IMR-90 (cell line): ENCODE measurements at regions not wholly inside any gene's neighbourhood (a gene's known extent, or its start where the extent isn't known, plus 50 kb on each side); places are given as distances from the start of the nearest gene placed in this dataset.

ENCODE experiments used
- ATAC-seq: fragments of 200-7000 bp; cut with Tn5 transposase; 2 replicates; pipeline ENCODE4 v1.9.1; 2020; ENCODE audit warnings: low read depth, mild to moderate bottlenecking, moderate library complexity
- BruUV-seq: library from RNA; stranded (reverse); fragments of 400-500 nt; replicated peaks from 2 replicates; lab custom pipeline; 2021; lab: Mats Ljungman, UMichigan
- CTCF ChIA-PET: fragments of 300-600 bp; formaldehyde crosslinking; extraction: SDS; loops from one replicate; lab custom pipeline; 2021; ENCODE audit warnings: antibody characterized with exemption; lab: Yijun Ruan, JAX
- POLR2A ChIA-PET: fragments of 300-600 bp; sonication (Branson Sonifier 250); formaldehyde crosslinking; loops from one replicate; lab custom pipeline; 2022; ENCODE audit warnings: antibody characterized with exemption; ENCODE audit not compliant: unreplicated experiment; lab: Charles Lee
- DNase-seq: peaks from one replicate; pipeline ENCODE4 v3.0.0; 2013
- H2AFZ ChIP-seq: replicated peaks from 2 replicates; pipeline ENCODE3; 2013; ENCODE audit warnings: low read length, mild to moderate bottlenecking; ENCODE audit not compliant: poor library complexity
- H2AK5ac ChIP-seq: 2 replicates; pipeline ENCODE4 v1.6.1; 2013; ENCODE audit warnings: low read depth, low read length, inconsistent platforms
- H2AK9ac ChIP-seq: replicated peaks from 2 replicates; pipeline ENCODE3; 2013; ENCODE audit warnings: mild to moderate bottlenecking, low read depth, low read length, moderate library complexity; ENCODE audit not compliant: poor library complexity
- H2BK120ac ChIP-seq: 2 replicates; pipeline ENCODE4 v1.6.1; 2013; ENCODE audit warnings: low read depth, low read length, inconsistent platforms
- H2BK15ac ChIP-seq: 3 replicates; pipeline ENCODE4 v1.6.1; 2013; ENCODE audit warnings: low read depth, low read length, inconsistent platforms
- H2BK20ac ChIP-seq: 2 replicates; pipeline ENCODE4 v1.6.1; 2013; ENCODE audit warnings: low read depth, mild to moderate bottlenecking, inconsistent platforms, low read length, moderate library complexity
- H2BK5ac ChIP-seq: 2 replicates; pipeline ENCODE4 v1.6.1; 2013; ENCODE audit warnings: mild to moderate bottlenecking, low read depth, low read length, inconsistent platforms; ENCODE audit not compliant: poor library complexity, severe bottlenecking
- H3K14ac ChIP-seq: replicated peaks from 2 replicates; pipeline ENCODE4 v1.6.1; 2013; ENCODE audit warnings: low read depth, low read length, inconsistent platforms
- H3K18ac ChIP-seq: 2 replicates; pipeline ENCODE4 v1.6.1; 2013; ENCODE audit warnings: low read depth, low read length, control low read depth
- H3K23ac ChIP-seq: 2 replicates; pipeline ENCODE4 v1.6.1; 2013; ENCODE audit warnings: low read depth, low read length, inconsistent platforms
- H3K27ac ChIP-seq: 2 replicates; pipeline ENCODE4 v1.5.1; 2013; ENCODE audit warnings: mild to moderate bottlenecking, control low read depth, low read length; ENCODE audit not compliant: insufficient read depth
- H3K27me3 ChIP-seq: 2 replicates; pipeline ENCODE4 v1.6.1; 2013; ENCODE audit warnings: low read length; ENCODE audit not compliant: control insufficient read depth, insufficient read depth
- H3K36me3 ChIP-seq: 2 replicates; pipeline ENCODE4 v1.6.1; 2013; ENCODE audit warnings: low read length, mixed read lengths; ENCODE audit not compliant: control insufficient read depth, insufficient read depth
- H3K4ac ChIP-seq: 2 replicates; pipeline ENCODE4 v1.6.1; 2013; ENCODE audit warnings: low read depth, low read length, inconsistent platforms
- H3K4me1 ChIP-seq: 2 replicates; pipeline ENCODE4 v1.6.1; 2013; ENCODE audit warnings: low read length, mixed read lengths; ENCODE audit not compliant: control insufficient read depth, insufficient read depth
- H3K4me2 ChIP-seq: 2 replicates; pipeline ENCODE4 v1.6.1; 2013; ENCODE audit warnings: low read depth, mild to moderate bottlenecking, control low read depth, low read length, moderate library complexity
- H3K4me3 ChIP-seq: 2 replicates; pipeline ENCODE4 v1.5.1; 2013; ENCODE audit warnings: low read depth, mild to moderate bottlenecking, control low read depth, low read length, moderate library complexity; ENCODE audit not compliant: insufficient read depth
- H3K56ac ChIP-seq: 2 replicates; pipeline ENCODE4 v1.6.1; 2013; ENCODE audit warnings: low read length, inconsistent platforms; ENCODE audit not compliant: insufficient read depth; ENCODE audit errors: extremely low read depth
- H3K79me1 ChIP-seq, 2 experiments: 2 replicates each; pipeline ENCODE4 v1.6.1; 2013; ENCODE audit warnings: low read length in 2 of 2, inconsistent platforms in 1 of 2, low read depth in 1 of 2
- H3K9ac ChIP-seq: 2 replicates; pipeline ENCODE4 v1.6.1; 2013; ENCODE audit warnings: low read depth, low read length, control low read depth
- H3K9me1 ChIP-seq: 2 replicates; pipeline ENCODE4 v1.6.1; 2013; ENCODE audit warnings: low read length, inconsistent platforms; ENCODE audit not compliant: insufficient read depth
- H3K9me3 ChIP-seq: 2 replicates; pipeline ENCODE4 v1.6.1; 2013; ENCODE audit warnings: low read length; ENCODE audit not compliant: control insufficient read depth, insufficient read depth
- H4K20me1 ChIP-seq: 2 replicates; pipeline ENCODE4 v1.6.1; 2013; ENCODE audit warnings: low read length, inconsistent platforms; ENCODE audit not compliant: insufficient read depth
- H4K5ac ChIP-seq: 2 replicates; pipeline ENCODE4 v1.6.1; 2013; ENCODE audit warnings: mild to moderate bottlenecking, low read depth, low read length, control low read depth
- H4K8ac ChIP-seq, 2 experiments: 2 replicates each; pipeline ENCODE4 v1.6.1; 2013; ENCODE audit warnings: low read depth in 2 of 2, low read length in 2 of 2, control low read depth in 1 of 2, inconsistent platforms in 1 of 2
- H4K91ac ChIP-seq: 2 replicates; pipeline ENCODE4 v1.6.1; 2013; ENCODE audit warnings: low read depth, low read length, inconsistent platforms; ENCODE audit not compliant: insufficient read depth
- BHLHE40 ChIP-seq: fragments of 150-350 bp; IDR thresholded peaks from 2 replicates; pipeline ENCODE4 v1.6.1; 2016; ENCODE audit warnings: mild to moderate bottlenecking, low read depth, low read length
- POLR2A ChIP-seq: IDR thresholded peaks from 2 replicates; pipeline ENCODE4 v1.6.1; 2012; ENCODE audit warnings: mild to moderate bottlenecking, low read depth, low read length
- RCOR1 ChIP-seq: IDR thresholded peaks from 2 replicates; pipeline ENCODE4 v1.6.1; 2012; ENCODE audit warnings: mild to moderate bottlenecking, low read length, improper control_type of control experiment; ENCODE audit not compliant: insufficient replicate concordance
- RFX5 ChIP-seq: IDR thresholded peaks from 2 replicates; pipeline ENCODE4 v1.8.0; 2012; ENCODE audit warnings: low read depth, mild to moderate bottlenecking, low read length, moderate library complexity
- WGBS, 2 experiments: methylation state at CpG; one replicate each; pipeline versions ENCODE4 v1.1.5 to v1.1.7; 2013; ENCODE audit warnings: missing lambda C conversion rate in 2 of 2; ENCODE audit not compliant: insufficient read length in 1 of 2; ENCODE audit errors: extremely low coverage in 2 of 2; 5-methylcytosine and 5-hydroxymethylcytosine counted together
- dilution Hi-C: fragments of 300-500 bp; cut with HindIII; formaldehyde crosslinking; loops from one replicate; pipeline ENCODE4 v1.14.3; 2018; ENCODE audit warnings: low sequenced_read_pairs; ENCODE audit not compliant: unreplicated experiment
- in situ Hi-C: fragments of 300-500 bp; cut with MboI; formaldehyde crosslinking; loops from 3 replicates; pipeline ENCODE4 v1.14.3; 2019; ENCODE audit warnings: low sequenced_read_pairs, inconsistent platforms, mixed read lengths
- intact Hi-C: fragments of 100-400 bp; cut with micrococcal nuclease; formaldehyde crosslinking; loops from 2 replicates; pipeline ENCODE4 v1.10.0; 2022
- TF ChIP-seq, protein P1 (sequence below): conservative IDR thresholded peaks from 2 replicates; pipeline ENCODE4 v1.5.1; 2012; ENCODE audit warnings: mild to moderate bottlenecking, low read depth, low read length, improper control_type of control experiment

DNA sequence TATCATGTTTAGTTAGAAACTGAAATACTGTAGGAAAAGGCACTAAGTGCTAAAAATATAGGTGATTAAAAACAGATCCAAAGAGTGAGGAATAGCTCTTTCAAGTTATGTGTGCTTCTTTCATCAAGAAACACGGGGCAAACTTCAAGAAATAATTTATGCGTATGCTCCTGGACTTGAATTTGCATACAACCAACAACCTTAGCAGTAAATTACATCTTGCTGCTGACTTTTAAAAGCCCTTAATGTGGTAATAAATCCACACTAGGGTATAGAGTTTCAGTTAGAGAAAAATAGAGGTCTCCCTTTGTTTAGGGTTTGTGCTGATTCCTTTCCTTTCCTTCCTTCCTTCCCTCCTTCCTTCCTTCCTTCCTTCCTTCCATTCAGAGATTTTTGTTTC is 94.5 kb upstream of the GC start:
- in situ Hi-C loops, result no loop called here
- WGBS, 2 experiments, result no CpG with 5 or more reads among the region's 2 CpGs
- BruUV-seq, result no TSS peak

More for the DNA sequence above, 94.5 kb upstream of the GC start:
- H3K27ac ChIP-seq, result no peak overlapping the region
- H4K91ac ChIP-seq, result no peak overlapping the region
- intact Hi-C loops, result no loop called here
- no peak overlapping the region for H4K5ac ChIP-seq
- no peak overlapping the region for H3K23ac ChIP-seq
- ChIA-PET CTCF (no interaction called here), POLR2A (no interaction called here)
- H3K4me2 ChIP-seq, result no peak overlapping the region
- H4K8ac ChIP-seq, result no peak overlapping the region
- H3K9me1 ChIP-seq, result no peaks in the 10 kb centered on the region
- no peak overlapping the region for H2AK9ac ChIP-seq
- no peak overlapping the region for H2AFZ ChIP-seq
- no peak overlapping the region for H3K14ac ChIP-seq
- DNase-seq (no peak), ATAC-seq (no peak)
- H2BK120ac ChIP-seq, result no peak overlapping the region
- no peak overlapping the region for H2BK15ac ChIP-seq
- H2BK20ac ChIP-seq, result no peak overlapping the region
- H3K4ac ChIP-seq, result no peak overlapping the region
- no peaks in the 10 kb centered on the region for H3K79me1 ChIP-seq
- peak overlapping the region; percentile 65 for H2BK5ac ChIP-seq
- dilution Hi-C loops, result no loop called here
- no peaks in the 10 kb centered on the region for H3K36me3 ChIP-seq
- H3K4me1 ChIP-seq, result no peaks in the 10 kb centered on the region
- TF ChIP-seq, protein P1, sequence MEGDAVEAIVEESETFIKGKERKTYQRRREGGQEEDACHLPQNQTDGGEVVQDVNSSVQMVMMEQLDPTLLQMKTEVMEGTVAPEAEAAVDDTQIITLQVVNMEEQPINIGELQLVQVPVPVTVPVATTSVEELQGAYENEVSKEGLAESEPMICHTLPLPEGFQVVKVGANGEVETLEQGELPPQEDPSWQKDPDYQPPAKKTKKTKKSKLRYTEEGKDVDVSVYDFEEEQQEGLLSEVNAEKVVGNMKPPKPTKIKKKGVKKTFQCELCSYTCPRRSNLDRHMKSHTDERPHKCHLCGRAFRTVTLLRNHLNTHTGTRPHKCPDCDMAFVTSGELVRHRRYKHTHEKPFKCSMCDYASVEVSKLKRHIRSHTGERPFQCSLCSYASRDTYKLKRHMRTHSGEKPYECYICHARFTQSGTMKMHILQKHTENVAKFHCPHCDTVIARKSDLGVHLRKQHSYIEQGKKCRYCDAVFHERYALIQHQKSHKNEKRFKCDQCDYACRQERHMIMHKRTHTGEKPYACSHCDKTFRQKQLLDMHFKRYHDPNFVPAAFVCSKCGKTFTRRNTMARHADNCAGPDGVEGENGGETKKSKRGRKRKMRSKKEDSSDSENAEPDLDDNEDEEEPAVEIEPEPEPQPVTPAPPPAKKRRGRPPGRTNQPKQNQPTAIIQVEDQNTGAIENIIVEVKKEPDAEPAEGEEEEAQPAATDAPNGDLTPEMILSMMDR, result no peak
- TF ChIP-seq RCOR1 (no peak), BHLHE40 (no peak), RFX5 (no peak), POLR2A (no peak)
- H3K4me3 ChIP-seq, result no peak overlapping the region
- H3K18ac ChIP-seq, result no peak overlapping the region
- no peaks in the 10 kb centered on the region for H3K27me3 ChIP-seq
- H3K9ac ChIP-seq, result no peak overlapping the region
- H3K9me3 ChIP-seq, result no peaks in the 10 kb centered on the region
- H3K56ac ChIP-seq, result no peak overlapping the region
- H4K20me1 ChIP-seq, result no peaks in the 10 kb centered on the region
- no peak overlapping the region for H2AK5ac ChIP-seq
